ENCODE measurements at regions not wholly inside any gene's neighbourhood (a gene's known extent, or its start where the extent isn't known, plus 50 kb on each side); places are given as distances from the start of the nearest gene placed in this dataset.
A peak's percentile ranks its signal among the peaks of the same experiment; 100 is the strongest.

GRCh38 chr9:85155352-85155751 lies 485.8 kb downstream of the NTRK2 start:
- DNase-seq (ENCODE audit: low spot score), result no peak

DNA sequence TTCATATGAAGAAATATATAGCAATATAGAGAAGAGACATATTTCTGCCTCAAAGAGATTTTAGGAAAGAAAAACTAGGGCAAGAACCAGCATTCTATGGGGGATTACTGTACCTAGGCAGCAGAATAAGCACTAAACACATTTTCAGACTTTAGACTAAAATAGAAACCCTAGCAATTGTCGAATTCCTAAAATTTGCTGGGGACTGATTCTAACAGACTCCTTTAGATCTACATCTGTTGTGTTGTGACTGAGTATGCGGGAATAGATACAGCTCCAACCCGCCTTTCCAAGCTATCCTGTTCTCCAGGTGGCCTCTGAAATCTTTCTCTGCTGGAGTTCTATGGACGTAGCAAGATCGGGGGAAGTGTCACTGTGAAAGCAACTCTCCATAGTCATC lies 482.2 kb downstream of the NTRK2 start:
- DNase-seq (ENCODE audit: low spot score), result no peak

- no peak for DNase-seq (ENCODE audit: low spot score)
These were observed 481.6 kb downstream of the NTRK2 start for GRCh38 chr9:85151162-85151561.

DNA sequence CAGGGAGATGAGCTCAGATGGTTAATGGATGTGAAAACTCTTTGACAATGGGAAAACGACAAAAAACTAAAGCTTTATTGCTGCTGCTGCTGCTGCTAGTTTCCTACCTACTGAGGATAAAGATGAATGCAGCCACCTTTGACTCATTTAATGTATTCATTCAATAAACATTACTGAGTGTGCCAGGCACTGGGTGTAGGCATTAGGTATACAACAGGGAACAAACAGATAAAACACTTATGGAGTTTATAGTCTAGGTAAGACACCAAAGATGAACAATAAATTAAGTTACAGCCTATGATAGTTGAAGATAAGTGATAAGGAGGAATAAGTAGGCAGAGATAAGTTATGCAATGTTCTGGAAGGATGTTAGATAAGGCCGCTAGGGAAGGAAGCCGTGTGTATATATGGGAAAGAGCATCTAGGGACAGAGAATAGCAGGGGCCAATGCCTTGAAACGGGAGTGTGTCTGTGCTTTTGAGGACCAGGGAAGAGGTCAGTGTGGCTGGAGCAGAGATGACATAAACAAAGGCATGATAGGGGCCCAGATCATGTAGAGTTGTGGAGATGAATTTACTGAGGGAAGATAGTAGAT lies 477.6 kb downstream of the NTRK2 start:
- DNase-seq (ENCODE audit: low spot score), result no peak

GRCh38 chr9:85142968-85143367 lies 473.4 kb downstream of the NTRK2 start:
- DNase-seq (ENCODE audit: low spot score), result peak; percentile 48

DNA sequence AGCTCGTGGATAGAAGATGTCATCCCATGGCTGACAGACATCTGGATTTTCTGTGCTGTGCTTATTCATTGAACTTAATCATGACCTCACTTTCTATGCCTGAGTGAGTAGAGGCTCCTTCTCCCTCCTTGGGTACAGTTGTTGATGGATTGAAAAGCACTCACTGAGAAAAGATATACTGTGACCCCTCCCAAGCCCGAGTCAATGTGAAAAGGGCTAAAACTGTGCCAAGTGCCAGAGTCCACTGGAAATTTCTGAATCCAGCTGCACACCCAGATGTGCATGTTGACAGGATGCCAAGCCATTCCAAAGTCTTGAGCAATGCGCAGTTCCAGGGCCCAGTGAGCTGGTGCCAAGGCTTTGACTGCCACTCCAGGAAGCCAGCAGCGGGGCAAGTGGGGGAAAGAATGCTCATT lies 473.0 kb downstream of the NTRK2 start:
- peak; percentile 60 for DNase-seq (ENCODE audit: low spot score)

DNA sequence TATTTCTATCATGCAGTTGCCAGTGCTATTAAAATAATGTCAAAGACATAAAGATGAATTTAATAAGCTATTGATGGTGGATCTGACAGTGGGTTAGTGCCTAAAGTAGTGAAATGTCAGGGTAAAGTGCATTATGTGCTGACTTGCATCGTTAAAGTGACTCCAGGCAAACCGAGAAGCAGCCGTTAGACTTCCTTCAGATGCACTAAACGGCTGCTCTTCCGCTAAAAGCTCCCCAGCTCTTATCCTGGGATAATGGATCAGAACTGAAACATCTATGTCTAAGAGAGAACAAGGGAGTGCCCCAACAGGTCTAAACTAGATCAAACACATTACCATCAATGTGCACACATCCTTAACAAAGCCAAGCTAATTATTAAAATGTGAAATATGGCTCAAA lies 468.2 kb downstream of the NTRK2 start:
- no peak for DNase-seq (ENCODE audit: low spot score)

- no peak for DNase-seq (ENCODE audit: low spot score)
These were observed 467.5 kb downstream of the NTRK2 start for GRCh38 chr9:85136987-85137386.

GRCh38 chr9:85136507-85136906 lies 467.0 kb downstream of the NTRK2 start:
- DNase-seq (ENCODE audit: low spot score), result no peak

DNA sequence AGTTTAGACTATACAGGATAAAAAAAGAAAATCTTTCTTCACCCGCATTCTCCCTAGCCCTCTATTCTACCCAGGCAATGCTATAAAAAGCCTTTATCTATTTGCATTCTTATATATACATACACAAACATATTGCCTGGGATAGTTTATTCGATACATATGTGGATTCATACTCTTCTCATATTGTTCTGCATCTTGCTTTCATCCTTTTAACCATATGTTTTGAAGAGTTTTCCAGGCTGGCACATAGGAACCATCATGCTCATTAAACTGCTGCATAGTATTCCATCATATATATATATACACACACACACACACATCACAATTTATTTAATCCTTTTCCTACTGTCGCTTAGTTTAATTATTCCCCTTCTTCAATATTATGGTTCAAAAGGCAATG lies 461.2 kb downstream of the NTRK2 start:
- no peak for DNase-seq (ENCODE audit: low spot score)

- no peak for DNase-seq (ENCODE audit: low spot score)
These were observed 460.7 kb downstream of the NTRK2 start for GRCh38 chr9:85130260-85130659.

DNA sequence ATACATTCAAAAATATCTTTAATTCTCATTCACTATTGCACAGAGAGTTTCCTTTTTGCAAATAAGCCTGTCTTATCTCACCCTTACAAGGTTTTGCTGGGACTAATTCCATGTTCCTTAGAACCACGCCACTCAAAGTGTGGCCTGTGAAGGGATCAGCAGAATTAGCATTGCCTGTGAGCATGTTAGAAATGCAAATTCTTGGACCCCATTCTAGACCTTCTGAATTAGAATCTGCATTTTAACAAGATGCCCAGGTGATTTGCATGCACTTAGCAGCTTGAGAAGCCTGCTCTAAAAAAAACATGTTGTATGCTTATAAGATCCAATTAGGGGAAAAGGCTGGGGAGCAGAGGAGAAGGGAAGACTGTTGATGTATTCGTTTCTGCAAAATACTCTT lies 460.0 kb downstream of the NTRK2 start:
- DNase-seq (ENCODE audit: low spot score), result no peak

DNA sequence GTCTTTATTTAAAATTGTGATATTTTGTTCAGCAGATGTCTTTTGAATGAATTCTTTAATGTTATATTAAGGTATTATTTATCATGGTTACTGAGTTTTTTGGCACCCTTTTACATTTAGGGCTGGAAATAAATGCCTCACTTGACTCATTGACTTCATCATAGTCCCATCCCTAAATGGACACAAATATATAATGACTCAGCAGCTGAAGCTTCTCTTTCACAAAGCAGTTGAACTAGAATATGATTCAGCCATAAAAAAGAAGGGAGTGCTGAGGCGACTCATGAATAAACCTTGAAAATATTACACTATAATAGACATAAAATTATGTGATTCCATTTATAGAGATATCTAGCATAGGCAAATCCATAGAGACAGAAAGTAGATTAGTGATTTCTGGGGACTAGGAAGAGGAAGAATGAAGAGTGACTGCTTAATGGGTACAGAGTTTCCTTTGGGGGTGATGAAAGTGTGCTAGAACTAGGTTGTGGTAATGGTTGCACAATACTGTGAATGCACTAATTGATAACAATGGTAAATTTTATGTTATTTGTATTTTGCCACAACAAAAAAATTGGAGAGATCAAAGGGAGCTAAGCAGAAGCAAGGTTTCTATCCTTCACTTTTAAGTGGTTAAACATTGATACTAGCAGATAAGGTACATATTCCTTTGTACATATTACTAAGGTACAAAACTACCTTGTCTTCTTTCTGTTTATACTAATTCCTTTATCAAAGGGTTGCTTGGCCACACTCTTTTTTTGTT lies 449.6 kb downstream of the NTRK2 start:
- DNase-seq (ENCODE audit: low spot score), result peak; percentile 41

GRCh38 chr9:85117831-85118230 lies 448.3 kb downstream of the NTRK2 start:
- no peak for DNase-seq (ENCODE audit: low spot score)

- no peak for DNase-seq (ENCODE audit: low spot score)
These were observed 445.9 kb downstream of the NTRK2 start for GRCh38 chr9:85115473-85115872.

- peak; percentile 16 for DNase-seq (ENCODE audit: low spot score)
These were observed 445.3 kb downstream of the NTRK2 start for GRCh38 chr9:85114799-85115198.

DNA sequence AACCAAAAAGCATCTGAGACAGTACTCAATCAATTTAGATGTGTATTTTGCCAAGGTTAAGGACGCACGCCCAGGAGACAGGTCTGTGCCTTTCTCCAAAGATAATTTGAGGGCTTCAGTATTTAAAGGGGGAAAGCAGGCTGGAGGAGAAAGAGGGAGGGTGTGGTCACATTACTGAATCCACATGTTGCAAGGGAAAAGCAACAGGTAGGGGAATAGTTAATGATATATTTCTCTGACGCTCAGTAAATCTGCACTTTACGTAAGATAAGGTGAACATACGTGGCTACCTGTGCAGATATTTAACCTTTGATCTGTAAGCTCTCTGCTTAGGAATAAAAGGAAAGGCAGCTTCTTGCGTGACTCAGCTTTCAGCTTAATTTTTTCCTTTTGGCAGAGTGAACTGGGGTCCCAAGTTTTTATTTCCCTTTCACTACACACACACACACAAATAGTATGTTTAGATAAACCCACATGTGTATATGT lies 443.4 kb downstream of the NTRK2 start:
- DNase-seq (ENCODE audit: low spot score), result no peak

- DNase-seq (ENCODE audit: low spot score), result no peak
These were observed 442.9 kb downstream of the NTRK2 start for GRCh38 chr9:85112391-85112790.

DNA sequence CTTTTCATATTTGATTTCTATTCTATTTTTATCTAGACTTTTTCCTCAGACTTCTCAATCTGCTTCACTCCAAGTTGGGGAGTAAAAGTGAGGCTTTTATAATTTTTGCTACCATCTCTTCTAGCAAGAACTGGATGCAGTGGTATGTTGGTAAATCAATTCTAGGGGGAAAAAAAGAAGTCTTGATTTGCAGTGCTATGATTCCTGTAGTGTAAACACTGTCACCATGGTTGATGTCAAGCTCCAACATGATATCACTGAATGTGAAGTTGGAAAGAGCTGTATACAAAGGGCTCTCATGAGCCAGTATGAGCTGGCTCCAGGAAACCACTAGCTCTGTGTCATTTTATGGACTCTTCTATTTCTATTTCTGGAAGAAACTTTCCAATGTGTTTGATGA lies 439.2 kb downstream of the NTRK2 start:
- DNase-seq (ENCODE audit: low spot score), result no peak

GRCh38 chr9:85108229-85108628 lies 438.7 kb downstream of the NTRK2 start:
- DNase-seq (ENCODE audit: low spot score), result no peak

DNA sequence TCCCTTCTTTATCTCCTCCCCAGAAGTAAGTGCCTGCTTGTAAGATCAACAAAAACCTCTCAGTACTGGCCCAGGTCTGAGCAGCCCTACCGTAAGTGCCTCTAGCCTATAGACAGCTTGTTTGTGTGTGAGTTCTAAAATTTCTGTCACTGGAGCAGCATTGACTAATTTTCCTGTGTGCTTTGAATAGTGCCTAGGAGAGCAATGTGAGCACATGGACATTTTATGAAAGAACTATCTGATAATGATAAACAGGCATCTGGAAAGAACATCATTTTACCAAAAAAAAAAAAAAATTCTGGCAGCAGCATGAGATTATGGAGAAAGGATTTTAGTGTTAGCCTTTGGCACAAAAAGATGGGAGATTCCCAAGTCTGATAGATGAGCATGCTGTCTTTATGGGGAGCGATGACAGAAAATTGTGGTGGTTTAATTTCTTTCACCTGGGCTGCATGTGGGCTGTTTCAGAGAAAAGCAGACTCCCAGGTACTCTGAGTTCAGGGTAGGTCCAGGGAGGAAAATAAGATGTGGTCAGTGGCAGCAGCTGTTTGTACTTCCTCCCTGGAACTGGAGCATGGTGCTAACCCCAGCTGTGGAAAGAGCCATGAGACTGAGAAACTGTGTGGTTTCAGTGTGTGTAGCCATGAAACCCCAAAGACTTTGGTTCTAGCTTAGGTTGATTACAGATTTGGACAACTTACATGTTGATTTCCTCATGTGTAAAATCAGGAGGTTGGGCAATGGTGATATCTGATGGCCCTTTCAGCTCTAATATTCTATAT lies 419.9 kb downstream of the NTRK2 start:
- DNase-seq (ENCODE audit: low spot score), result no peak

DNA sequence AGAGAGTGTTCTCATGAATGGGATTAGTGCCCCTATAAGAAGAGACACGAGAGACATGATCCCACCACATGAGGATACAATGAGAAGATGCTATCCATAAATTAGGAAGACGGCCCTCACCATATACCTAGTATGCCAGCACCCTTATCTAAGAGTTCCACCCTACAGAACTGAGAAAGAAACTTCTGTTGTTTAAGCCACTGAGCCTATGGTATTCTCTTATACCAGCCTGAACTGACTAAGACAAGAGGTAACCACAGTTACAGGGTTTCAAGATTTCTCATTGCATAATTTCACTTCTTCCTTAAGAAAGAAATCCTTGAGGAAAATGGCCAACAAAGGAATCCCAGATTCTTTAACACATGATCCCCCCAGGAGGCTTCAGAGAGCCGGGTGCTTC lies 412.4 kb downstream of the NTRK2 start:
- DNase-seq (ENCODE audit: low spot score), result no peak

DNA sequence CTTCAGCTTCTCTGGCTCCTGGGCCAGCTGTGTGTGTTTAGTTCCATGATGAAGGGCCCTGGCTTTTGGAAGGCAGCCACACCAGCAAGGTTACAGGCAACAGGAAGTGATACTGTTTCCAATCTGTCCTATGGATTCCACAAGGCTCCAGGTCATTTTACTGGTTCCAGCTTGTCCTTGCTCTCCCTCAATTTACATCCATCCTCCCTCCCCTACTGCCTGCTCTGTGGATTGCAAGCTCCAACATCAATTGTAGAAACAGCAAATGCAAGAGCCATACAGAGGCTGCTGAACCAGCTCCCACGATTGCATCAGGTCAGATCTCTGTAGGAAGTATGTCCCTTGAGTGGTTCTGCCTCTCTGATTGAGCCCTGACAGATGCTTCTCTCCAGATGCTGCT lies 409.8 kb downstream of the NTRK2 start:
- DNase-seq (ENCODE audit: low spot score), result no peak
